ENCODE measurements at regions not wholly inside any gene's neighbourhood (a gene's known extent, or its start where the extent isn't known, plus 50 kb on each side); places are given as distances from the start of the nearest gene placed in this dataset.

DNA sequence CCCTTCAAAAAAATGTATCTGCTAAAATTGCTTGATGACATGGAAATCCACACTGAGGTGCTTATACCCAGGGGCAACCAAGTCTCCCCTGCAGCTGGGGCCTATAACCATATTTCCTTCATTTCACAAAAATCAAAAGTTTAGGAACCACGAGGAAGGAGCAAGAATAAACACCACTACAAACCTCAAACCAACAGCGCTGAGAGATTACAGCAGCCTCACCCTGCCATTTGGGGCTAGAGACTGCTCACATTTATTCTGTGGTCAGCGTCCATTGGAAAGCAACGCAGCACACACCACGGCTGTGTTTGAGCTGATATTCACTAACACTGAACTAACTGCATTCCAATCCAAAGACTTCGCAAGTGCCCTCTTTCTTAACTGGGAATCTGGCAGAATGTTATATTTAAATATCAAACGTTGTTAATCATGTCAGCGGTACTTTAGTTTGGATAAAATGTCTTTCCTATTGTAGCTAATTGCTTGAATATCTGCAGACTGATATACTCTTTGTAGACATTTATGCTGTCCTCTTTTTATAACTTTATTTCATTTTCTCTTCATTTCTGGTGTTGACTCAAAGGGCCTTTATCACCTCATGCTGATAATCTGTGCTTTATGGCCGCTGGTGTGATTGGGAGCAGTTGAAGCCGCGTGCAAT, 94.6 kb downstream of the FOXA2 start:
- FAIRE-seq (no peak), DNase-seq (ENCODE audit: low read depth) (peak; percentile 18)
- TF ChIP-seq, protein P1, sequence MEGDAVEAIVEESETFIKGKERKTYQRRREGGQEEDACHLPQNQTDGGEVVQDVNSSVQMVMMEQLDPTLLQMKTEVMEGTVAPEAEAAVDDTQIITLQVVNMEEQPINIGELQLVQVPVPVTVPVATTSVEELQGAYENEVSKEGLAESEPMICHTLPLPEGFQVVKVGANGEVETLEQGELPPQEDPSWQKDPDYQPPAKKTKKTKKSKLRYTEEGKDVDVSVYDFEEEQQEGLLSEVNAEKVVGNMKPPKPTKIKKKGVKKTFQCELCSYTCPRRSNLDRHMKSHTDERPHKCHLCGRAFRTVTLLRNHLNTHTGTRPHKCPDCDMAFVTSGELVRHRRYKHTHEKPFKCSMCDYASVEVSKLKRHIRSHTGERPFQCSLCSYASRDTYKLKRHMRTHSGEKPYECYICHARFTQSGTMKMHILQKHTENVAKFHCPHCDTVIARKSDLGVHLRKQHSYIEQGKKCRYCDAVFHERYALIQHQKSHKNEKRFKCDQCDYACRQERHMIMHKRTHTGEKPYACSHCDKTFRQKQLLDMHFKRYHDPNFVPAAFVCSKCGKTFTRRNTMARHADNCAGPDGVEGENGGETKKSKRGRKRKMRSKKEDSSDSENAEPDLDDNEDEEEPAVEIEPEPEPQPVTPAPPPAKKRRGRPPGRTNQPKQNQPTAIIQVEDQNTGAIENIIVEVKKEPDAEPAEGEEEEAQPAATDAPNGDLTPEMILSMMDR (IDR thresholded peaks at IDR 0.05; ENCODE audit: insufficient read depth, low read length, severe bottlenecking) = no peak
- Histone ChIP-seq H3K4me3 (ENCODE audit: low read depth, low read length) (no peak overlapping the region), H3K27me3 (ENCODE audit: control insufficient read depth, insufficient read depth, low read length) (no peaks in the 10 kb centered on the region), H3K36me3 (ENCODE audit: control insufficient read depth, insufficient read depth, low read length) (no peaks in the 10 kb centered on the region)

DNA sequence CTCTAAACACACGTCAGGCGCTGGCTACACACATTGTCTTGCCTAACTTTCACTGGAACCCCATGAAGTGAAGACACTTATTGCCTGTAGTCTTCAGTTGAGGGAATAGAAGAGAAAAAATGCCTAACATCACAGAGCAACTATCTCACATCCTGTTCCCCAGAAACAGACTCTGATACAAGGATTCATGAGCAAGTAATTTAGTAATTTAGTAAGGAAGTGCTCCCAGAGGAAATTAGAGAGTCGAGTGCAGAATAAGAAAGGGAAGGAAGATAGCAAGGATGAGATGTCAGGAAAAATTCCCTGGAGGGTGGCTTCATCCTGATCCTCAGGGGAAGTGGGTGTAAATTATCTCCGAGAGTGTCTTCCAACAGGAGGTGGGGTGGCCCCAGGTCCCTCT, 104.0 kb downstream of the FOXA2 start:
- FAIRE-seq (no peak), DNase-seq (ENCODE audit: low read depth) (no peak)
- Histone ChIP-seq H3K4me3 (ENCODE audit: low read depth, low read length) (no peak overlapping the region), H3K27me3 (ENCODE audit: control insufficient read depth, insufficient read depth, low read length) (no peaks in the 10 kb centered on the region), H3K36me3 (ENCODE audit: control insufficient read depth, insufficient read depth, low read length) (no peaks in the 10 kb centered on the region)
- TF ChIP-seq, protein P1 (IDR thresholded peaks at IDR 0.05; ENCODE audit: insufficient read depth, low read length, severe bottlenecking) = no peak

DNA sequence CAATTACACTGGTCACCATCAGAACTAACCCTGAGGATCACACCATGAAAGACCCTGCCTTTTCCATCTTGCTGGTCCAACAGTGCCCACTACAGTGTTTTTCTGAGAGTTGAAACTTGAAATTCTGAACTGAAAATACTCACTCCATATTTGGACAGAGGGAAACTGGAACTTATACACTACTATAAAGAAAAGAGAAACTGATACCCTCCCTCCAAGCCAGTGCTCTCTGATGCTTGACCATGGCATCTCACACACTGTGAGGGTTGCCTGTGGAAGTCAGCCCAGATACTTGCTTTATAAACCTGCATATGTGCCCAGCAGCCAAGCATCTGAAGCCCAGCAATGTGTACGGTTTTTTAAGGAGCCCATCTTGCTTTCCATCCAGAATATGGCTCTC, 108.7 kb downstream of the FOXA2 start:
- TF ChIP-seq, protein P1 (IDR thresholded peaks at IDR 0.05; ENCODE audit: insufficient read depth, low read length, severe bottlenecking) = no peak
- Histone ChIP-seq H3K36me3 (ENCODE audit: control insufficient read depth, insufficient read depth, low read length) (no peaks in the 10 kb centered on the region), H3K27me3 (ENCODE audit: control insufficient read depth, insufficient read depth, low read length) (no peaks in the 10 kb centered on the region), H3K4me3 (ENCODE audit: low read depth, low read length) (no peak overlapping the region)
- DNase-seq (ENCODE audit: low read depth) = no peak
- no peak for FAIRE-seq

DNA sequence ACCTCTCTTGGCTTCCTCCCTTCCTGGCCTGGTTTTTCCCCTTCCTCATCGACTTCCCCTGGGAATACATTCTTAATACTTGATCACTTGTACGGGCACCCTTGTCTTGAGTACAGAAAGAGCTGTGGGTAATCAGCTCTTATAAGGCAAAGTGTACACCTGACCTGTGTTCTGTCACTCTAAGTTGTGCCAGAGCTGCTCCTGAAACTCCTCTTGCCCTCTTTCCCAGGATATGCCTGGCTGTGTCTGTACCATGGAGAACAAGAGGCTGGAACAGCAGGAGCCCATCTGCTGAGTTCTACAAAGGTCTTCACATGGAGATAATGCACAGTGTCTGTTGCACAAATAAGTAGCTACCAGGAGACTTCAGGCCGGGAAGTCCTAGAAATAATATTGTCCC, 110.1 kb downstream of the FOXA2 start:
- DNase-seq (ENCODE audit: low read depth) (no peak), FAIRE-seq (no peak)
- no peaks in the 10 kb centered on the region for H3K36me3 ChIP-seq (ENCODE audit: control insufficient read depth, insufficient read depth, low read length)
- TF ChIP-seq, protein P1 (IDR thresholded peaks at IDR 0.05; ENCODE audit: insufficient read depth, low read length, severe bottlenecking) = no peak
- H3K27me3 ChIP-seq (ENCODE audit: control insufficient read depth, insufficient read depth, low read length) = no peaks in the 10 kb centered on the region
- no peak overlapping the region for H3K4me3 ChIP-seq (ENCODE audit: low read depth, low read length)

DNA sequence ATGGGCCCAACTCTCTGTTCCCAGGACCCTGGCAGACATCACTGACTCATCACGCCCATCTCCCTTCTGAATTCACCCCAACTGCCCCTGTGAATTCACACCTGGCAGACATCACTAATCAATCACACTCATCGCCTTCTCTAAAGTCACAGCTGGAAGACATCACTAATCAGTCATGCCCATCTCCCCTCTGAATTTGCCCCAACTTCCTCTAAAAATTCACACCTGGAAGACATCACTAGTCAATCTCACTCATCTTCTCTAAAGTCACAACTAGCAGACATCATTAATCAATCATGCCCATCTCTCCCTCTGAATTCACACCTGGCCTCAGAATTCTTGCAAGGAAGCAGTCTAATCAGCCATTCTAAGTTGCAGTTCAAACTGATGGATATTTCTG, 111.1 kb downstream of the FOXA2 start:
- H3K36me3 ChIP-seq (ENCODE audit: control insufficient read depth, insufficient read depth, low read length) = no peaks in the 10 kb centered on the region
- TF ChIP-seq, protein P1 (IDR thresholded peaks at IDR 0.05; ENCODE audit: insufficient read depth, low read length, severe bottlenecking) = no peak
- no peak overlapping the region for H3K4me3 ChIP-seq (ENCODE audit: low read depth, low read length)
- no peak for FAIRE-seq
- DNase-seq (ENCODE audit: low read depth) = no peak
- no peaks in the 10 kb centered on the region for H3K27me3 ChIP-seq (ENCODE audit: control insufficient read depth, insufficient read depth, low read length)
